Activated naive CD4-positive, alpha-beta T cell treated with anti-CD3 and anti-CD28 coated beads, Interleukin-2, amount 50 U/mL, for 24 hours (primary cell): ENCODE measurements at regions not wholly inside any gene's neighbourhood (a gene's known extent, or its start where the extent isn't known, plus 50 kb on each side); places are given as distances from the start of the nearest gene placed in this dataset.

ENCODE experiments used
- H3K27ac Mint-ChIP-seq: one replicate; pipeline ENCODE4 v1.8.0; 2021; ENCODE audit warnings: mild to moderate bottlenecking, mixed read lengths
- H3K27me3 Mint-ChIP-seq: one replicate; pipeline ENCODE4 v1.8.0; 2021; ENCODE audit warnings: mixed read lengths
- H3K36me3 Mint-ChIP-seq: one replicate; pipeline ENCODE4 v1.8.0; 2021; ENCODE audit warnings: mixed read lengths
- H3K4me1 Mint-ChIP-seq: one replicate; pipeline ENCODE4 v1.8.0; 2021; ENCODE audit warnings: mixed read lengths
- H3K4me3 Mint-ChIP-seq: one replicate; pipeline ENCODE4 v1.8.0; 2021; ENCODE audit warnings: mild to moderate bottlenecking, mixed read lengths
- H3K9me3 Mint-ChIP-seq: one replicate; pipeline ENCODE4 v1.8.0; 2021; ENCODE audit warnings: mixed read lengths

DNA sequence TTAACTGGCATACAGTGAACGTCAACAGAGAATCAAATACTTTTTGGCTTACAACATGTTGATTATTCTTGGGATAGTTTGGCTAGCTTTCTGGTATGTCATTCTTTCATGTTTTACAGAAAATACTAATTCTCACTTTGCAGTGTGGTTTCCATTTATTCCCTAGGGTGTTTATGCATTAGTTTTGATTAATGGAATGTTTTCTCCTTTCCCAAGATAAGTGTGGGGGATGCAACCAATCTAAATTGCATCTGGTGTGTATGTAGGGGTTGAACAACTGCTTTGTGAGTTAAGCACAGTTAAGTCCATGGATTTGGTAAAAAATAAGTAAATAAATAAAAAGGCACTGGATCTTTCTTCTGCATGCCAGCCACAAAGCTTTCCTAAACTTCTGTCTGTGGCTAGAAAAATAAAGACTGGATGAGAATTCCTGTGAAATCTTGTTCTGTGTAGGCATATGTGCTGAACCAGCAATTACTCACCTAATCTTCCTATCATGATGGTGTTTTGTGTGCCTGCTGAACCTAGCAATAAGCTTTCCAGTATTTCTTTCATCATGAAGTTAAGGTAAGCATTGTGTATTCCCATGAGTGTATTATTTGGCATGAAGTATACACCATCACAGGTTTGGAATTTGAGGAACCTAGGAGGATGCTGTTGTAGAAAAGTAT, 50.6 kb upstream of the TENM3 start:
- Mint-ChIP-seq H3K4me3 (no peak overlapping the region), H3K9me3 (no peaks in the 10 kb centered on the region), H3K27me3 (no peaks in the 10 kb centered on the region), H3K4me1 (no peaks in the 10 kb centered on the region), H3K27ac (no peak overlapping the region), H3K36me3 (no peaks in the 10 kb centered on the region)

DNA sequence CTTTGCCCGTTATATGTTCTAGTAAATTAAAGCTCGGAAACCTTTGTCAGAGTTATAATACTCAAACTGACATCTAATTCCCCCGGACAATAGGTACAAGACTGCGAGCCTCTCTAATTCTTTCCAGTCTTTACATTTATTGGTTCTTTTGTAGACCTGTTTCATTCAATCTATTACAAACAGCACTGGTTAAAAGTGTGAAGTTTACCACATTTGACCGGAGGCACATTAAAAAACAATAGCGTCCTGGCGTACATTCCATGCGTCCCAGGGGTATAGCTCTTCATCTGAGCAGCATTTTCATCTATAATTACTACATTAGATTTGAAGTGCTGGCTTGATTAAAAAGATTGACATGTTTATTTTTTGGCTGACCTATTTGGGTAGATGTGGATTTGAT, 49.9 kb upstream of the TENM3 start:
- Mint-ChIP-seq H3K9me3 (no peaks in the 10 kb centered on the region), H3K36me3 (no peaks in the 10 kb centered on the region), H3K27me3 (no peaks in the 10 kb centered on the region), H3K4me3 (no peak overlapping the region), H3K27ac (no peak overlapping the region), H3K4me1 (no peaks in the 10 kb centered on the region)
